ENCODE measurements at regions not wholly inside any gene's neighbourhood (a gene's known extent, or its start where the extent isn't known, plus 50 kb on each side); places are given as distances from the start of the nearest gene placed in this dataset.

DNA sequence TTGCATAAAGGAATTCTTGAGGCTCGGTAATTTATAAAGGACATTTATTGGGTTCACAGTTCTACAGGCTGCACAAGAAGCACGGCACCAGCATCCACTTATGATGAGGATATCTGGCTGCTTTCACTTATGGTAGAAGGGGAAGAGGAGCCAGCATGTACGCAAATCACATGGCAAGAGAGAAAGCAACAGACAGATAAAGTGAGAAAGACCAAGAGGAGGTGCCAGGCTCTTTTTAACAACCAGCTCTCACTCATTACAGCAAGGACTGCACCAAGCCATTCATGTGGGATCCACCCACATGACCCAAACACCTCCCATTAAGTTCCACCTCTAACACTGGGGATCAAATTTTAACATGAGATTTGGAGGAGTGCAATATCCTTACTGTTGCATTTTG is 1198.2 kb downstream of the ADGRL3 start:
- peaks cover 0 to 2% (median 0%) of the 10 kb centered on the region in 3 donors for H3K4me1 Mint-ChIP-seq
- H3K36me3 Mint-ChIP-seq = no peaks in the 10 kb centered on the region
- no peak overlapping the region for H3K27ac Mint-ChIP-seq
- H3K4me3 Mint-ChIP-seq = no peak overlapping the region
- H3K27me3 Mint-ChIP-seq = no peaks in the 10 kb centered on the region
- peaks cover 0 to 12% (median 0%) of the 10 kb centered on the region in 3 donors for H3K9me3 Mint-ChIP-seq

- no peak overlapping the region for H3K27ac Mint-ChIP-seq
- no peaks in the 10 kb centered on the region for H3K36me3 Mint-ChIP-seq
- H3K4me3 Mint-ChIP-seq = no peak overlapping the region
- H3K27me3 Mint-ChIP-seq = no peaks in the 10 kb centered on the region
- peaks cover 0 to 2% (median 0%) of the 10 kb centered on the region in 3 donors for H3K4me1 Mint-ChIP-seq
- peaks cover 0 to 16% (median 0%) of the 10 kb centered on the region in 3 donors for H3K9me3 Mint-ChIP-seq
Measured at GRCh38 chr4:62394766-62395165, 1194.6 kb downstream of the ADGRL3 start.

DNA sequence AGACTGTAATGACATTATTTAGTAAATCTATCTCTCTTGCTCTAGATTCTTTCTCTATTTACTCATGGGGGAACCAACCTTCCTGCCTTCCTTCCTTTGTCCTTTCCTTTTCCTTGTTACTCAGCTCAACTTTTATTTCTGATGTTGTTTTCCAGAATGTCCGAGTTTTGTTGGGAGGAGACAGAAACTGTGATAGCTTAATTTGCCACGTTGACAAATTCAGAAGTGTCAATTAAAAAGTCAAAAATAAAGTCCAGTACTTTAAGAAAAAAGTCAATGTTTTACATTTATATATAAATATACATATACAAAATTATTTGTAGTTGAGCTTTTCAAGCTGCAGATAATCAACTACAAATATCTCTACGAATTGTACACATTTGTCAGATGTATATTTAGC is 1187.7 kb downstream of the ADGRL3 start:
- Mint-ChIP-seq H3K36me3 (no peaks in the 10 kb centered on the region), H3K27me3 (no peaks in the 10 kb centered on the region), H3K9me3 (peaks cover 2 to 8% (median 2%) of the 10 kb centered on the region in 3 donors), H3K4me3 (no peak overlapping the region), H3K27ac (no peak overlapping the region), H3K4me1 (no peaks in the 10 kb centered on the region)

- Mint-ChIP-seq H3K27ac (no peak overlapping the region), H3K4me3 (no peak overlapping the region), H3K27me3 (no peaks in the 10 kb centered on the region), H3K4me1 (no peaks in the 10 kb centered on the region), H3K36me3 (no peaks in the 10 kb centered on the region), H3K9me3 (peaks cover 2 to 13% (median 7%) of the 10 kb centered on the region in 3 donors)
Measured at GRCh38 chr4:62377700-62378099, 1177.6 kb downstream of the ADGRL3 start.

DNA sequence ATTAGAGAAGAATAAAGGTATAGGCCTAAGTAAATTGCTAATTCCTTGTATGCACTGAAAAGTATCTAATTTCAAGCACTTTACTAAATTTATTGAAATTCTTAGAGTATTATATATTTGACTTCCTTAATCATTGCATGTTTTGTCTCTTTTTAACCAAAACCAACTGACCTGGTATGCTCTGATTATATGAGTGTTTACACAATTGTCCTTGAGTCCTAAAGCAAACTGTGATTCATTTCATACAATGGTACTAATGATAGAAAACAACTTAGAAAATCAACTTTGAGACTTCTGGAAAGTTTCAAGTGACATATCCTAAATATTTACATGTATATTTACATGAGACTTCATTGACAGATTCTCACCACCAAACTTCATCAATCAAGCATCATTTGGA is 1177.1 kb downstream of the ADGRL3 start:
- H3K27ac Mint-ChIP-seq = no peak overlapping the region

GRCh38 chr4:62366939-62367338 is 1166.8 kb downstream of the ADGRL3 start:
- peaks cover 2 to 8% (median 6%) of the 10 kb centered on the region in 3 donors for H3K9me3 Mint-ChIP-seq

More for the DNA sequence above, 1177.1 kb downstream of the ADGRL3 start:
- H3K4me3 Mint-ChIP-seq = no peak overlapping the region
- H3K4me1 Mint-ChIP-seq = no peaks in the 10 kb centered on the region
- no peaks in the 10 kb centered on the region for H3K36me3 Mint-ChIP-seq
- no peaks in the 10 kb centered on the region for H3K27me3 Mint-ChIP-seq
- peaks cover 2 to 13% (median 7%) of the 10 kb centered on the region in 3 donors for H3K9me3 Mint-ChIP-seq

GRCh38 chr4:62360156-62360545 is 1160.0 kb downstream of the ADGRL3 start:
- no peaks in the 10 kb centered on the region for H3K27me3 Mint-ChIP-seq
- H3K9me3 Mint-ChIP-seq = peaks cover 1 to 4% (median 3%) of the 10 kb centered on the region in 3 donors
- no peaks in the 10 kb centered on the region for H3K4me1 Mint-ChIP-seq
- no peaks in the 10 kb centered on the region for H3K36me3 Mint-ChIP-seq
- H3K27ac Mint-ChIP-seq = no peak overlapping the region
- no peak overlapping the region for H3K4me3 Mint-ChIP-seq

More at GRCh38 chr4:62366939-62367338, 1166.8 kb downstream of the ADGRL3 start:
- Mint-ChIP-seq H3K27ac (no peak overlapping the region), H3K4me1 (peaks cover 0 to 3% (median 0%) of the 10 kb centered on the region in 3 donors), H3K36me3 (no peaks in the 10 kb centered on the region), H3K4me3 (no peak overlapping the region), H3K27me3 (no peaks in the 10 kb centered on the region)

GRCh38 chr4:62359441-62360155 is 1159.5 kb downstream of the ADGRL3 start:
- Mint-ChIP-seq H3K27ac (no peak overlapping the region), H3K36me3 (no peaks in the 10 kb centered on the region), H3K27me3 (no peaks in the 10 kb centered on the region), H3K4me1 (no peaks in the 10 kb centered on the region), H3K4me3 (no peak overlapping the region), H3K9me3 (peaks cover 1 to 2% (median 2%) of the 10 kb centered on the region in 3 donors)

DNA sequence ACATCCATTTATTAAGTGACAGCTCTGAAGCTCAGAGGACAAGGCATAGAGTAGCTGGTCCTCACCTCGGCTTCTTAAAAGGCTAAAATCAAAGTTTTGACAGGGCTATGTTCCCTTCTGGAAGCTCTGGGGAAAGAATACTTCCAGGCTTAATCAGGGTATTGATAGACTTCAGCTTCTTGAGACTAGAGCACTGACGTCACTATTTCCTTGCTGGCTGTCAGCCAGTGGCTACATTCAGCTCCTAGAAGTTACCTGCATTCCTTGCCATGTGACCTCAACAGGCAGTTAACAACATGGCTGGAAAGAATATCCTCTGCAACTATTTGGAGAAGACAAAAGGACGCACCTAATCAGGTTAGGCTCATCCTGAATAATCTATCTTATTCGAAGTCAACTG is 1144.8 kb downstream of the ADGRL3 start:
- no peak overlapping the region for H3K4me3 Mint-ChIP-seq
- no peak overlapping the region for H3K27ac Mint-ChIP-seq
- H3K9me3 Mint-ChIP-seq = peaks cover 2 to 24% (median 10%) of the 10 kb centered on the region in 3 donors
- H3K36me3 Mint-ChIP-seq = peaks cover 2% of the 10 kb centered on the region
- H3K4me1 Mint-ChIP-seq = peaks cover 0 to 2% (median 0%) of the 10 kb centered on the region in 3 donors
- H3K27me3 Mint-ChIP-seq = no peaks in the 10 kb centered on the region

GRCh38 chr4:62344474-62344873 is 1144.3 kb downstream of the ADGRL3 start:
- Mint-ChIP-seq H3K36me3 (peaks cover 2% of the 10 kb centered on the region), H3K4me3 (no peak overlapping the region), H3K27me3 (no peaks in the 10 kb centered on the region), H3K27ac (no peak overlapping the region), H3K9me3 (peaks cover 2 to 29% (median 10%) of the 10 kb centered on the region in 3 donors), H3K4me1 (peaks cover 0 to 2% (median 0%) of the 10 kb centered on the region in 3 donors)

DNA sequence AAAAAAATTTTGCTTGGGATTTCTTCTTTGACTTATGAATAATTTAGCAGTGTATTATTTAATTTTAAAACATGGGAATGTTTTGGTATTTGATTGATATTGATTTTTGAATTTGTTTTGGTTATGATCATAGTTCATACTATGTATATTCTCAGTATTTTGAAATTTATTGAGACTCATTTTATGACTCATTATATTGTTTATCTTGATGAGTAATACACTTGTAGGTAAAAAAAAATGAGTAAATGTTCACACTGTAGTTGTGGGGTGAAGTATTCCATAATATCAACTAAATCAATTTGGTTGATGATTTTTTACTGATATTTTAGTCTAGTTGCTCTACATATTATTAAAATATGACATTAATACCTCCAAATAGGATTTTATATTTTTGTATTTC is 1142.2 kb downstream of the ADGRL3 start:
- peaks cover 0 to 2% (median 0%) of the 10 kb centered on the region in 3 donors for H3K4me1 Mint-ChIP-seq
- H3K27ac Mint-ChIP-seq = no peak overlapping the region
- H3K27me3 Mint-ChIP-seq = no peaks in the 10 kb centered on the region
- peaks cover 4 to 36% (median 12%) of the 10 kb centered on the region in 3 donors for H3K9me3 Mint-ChIP-seq
- H3K36me3 Mint-ChIP-seq = peaks cover 2% of the 10 kb centered on the region
- H3K4me3 Mint-ChIP-seq = no peak overlapping the region

DNA sequence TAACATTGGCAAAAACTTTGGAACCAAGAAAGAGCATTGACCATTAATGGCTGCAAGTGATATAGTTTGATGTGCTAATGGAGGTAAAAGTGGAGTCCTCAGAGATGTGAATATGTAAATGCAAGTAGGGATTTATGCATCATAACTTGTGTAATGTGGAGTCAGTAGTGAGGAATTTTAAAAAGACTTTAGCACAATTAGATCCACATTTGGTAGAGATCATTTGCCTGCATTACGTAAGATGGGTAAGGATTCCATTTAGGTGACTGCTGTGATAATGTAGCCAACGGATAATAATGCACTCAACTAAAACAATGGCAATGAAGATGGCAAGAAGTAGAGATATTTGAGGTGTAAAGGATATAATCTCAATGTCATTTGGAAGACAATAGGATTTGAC is 1128.4 kb downstream of the ADGRL3 start:
- Mint-ChIP-seq H3K4me3 (no peak overlapping the region), H3K9me3 (peaks cover 3 to 10% (median 4%) of the 10 kb centered on the region in 3 donors), H3K27ac (no peak overlapping the region), H3K27me3 (no peaks in the 10 kb centered on the region), H3K4me1 (no peaks in the 10 kb centered on the region), H3K36me3 (no peaks in the 10 kb centered on the region)

GRCh38 chr4:62327612-62328297 is 1127.6 kb downstream of the ADGRL3 start:
- Mint-ChIP-seq H3K27me3 (no peaks in the 10 kb centered on the region), H3K4me1 (no peaks in the 10 kb centered on the region), H3K9me3 (peaks cover 0 to 10% (median 4%) of the 10 kb centered on the region in 3 donors), H3K27ac (no peak overlapping the region), H3K4me3 (no peak overlapping the region), H3K36me3 (no peaks in the 10 kb centered on the region)

- Mint-ChIP-seq H3K27me3 (no peaks in the 10 kb centered on the region), H3K9me3 (peaks cover 0 to 10% (median 4%) of the 10 kb centered on the region in 3 donors), H3K4me1 (no peaks in the 10 kb centered on the region), H3K4me3 (no peak overlapping the region), H3K36me3 (no peaks in the 10 kb centered on the region), H3K27ac (no peak overlapping the region)
Measured at GRCh38 chr4:62324215-62324614, 1124.1 kb downstream of the ADGRL3 start.

DNA sequence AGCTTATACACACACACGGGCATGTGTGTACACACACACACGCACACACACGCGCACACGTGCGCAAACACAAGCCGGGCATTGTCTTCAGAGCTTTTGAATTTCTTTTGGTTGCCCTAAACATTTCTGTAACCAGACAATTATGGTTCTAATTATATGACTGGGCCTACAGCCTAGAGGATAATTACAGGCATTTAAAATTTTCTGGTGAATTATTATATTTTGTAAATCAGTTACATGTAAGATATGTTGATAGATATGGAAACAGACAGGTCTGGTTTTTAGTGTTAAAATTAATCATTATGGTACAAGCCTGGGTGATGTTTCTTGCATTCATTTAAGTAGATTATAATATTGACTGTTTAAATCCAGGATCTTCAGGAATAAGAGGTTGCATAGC is 1120.5 kb downstream of the ADGRL3 start:
- H3K4me3 Mint-ChIP-seq = no peak overlapping the region
- H3K27ac Mint-ChIP-seq = no peak overlapping the region
- H3K27me3 Mint-ChIP-seq = no peaks in the 10 kb centered on the region
- no peaks in the 10 kb centered on the region for H3K36me3 Mint-ChIP-seq
- no peaks in the 10 kb centered on the region for H3K4me1 Mint-ChIP-seq
- H3K9me3 Mint-ChIP-seq = peaks cover 0 to 14% (median 0%) of the 10 kb centered on the region in 3 donors
